Aorta (tissue), 5 donors: ENCODE measurements at regions not wholly inside any gene's neighbourhood (a gene's known extent, or its start where the extent isn't known, plus 50 kb on each side); places are given as distances from the start of the nearest gene placed in this dataset.
"Not testable (repeated sequence)": the region's sequence is repeated elsewhere in the genome, so short reads cannot be mapped to it uniquely, and the experiment has no call there.

Experiments used
- ATAC-seq: fragments of 200-7000 bp; cut with Tn5 transposase; one replicate; pipeline ENCODE4 v1.9.1; 2022; ENCODE audit warnings: moderate library complexity; ENCODE audit not compliant: low FRiP score
- DNase-seq, 2 donors: peaks; one replicate each; pipeline ENCODE4 v3.0.0-alpha.2; 2020
- H3K27ac ChIP-seq, 2 donors: one replicate each; pipeline ENCODE4 v1.5.1; 2013; ENCODE audit warnings: low read length in 2 of 2, mild to moderate bottlenecking in 2 of 2, moderate library complexity in 2 of 2, control low read depth in 1 of 2, inconsistent platforms in 1 of 2, low read depth in 1 of 2
- H3K27me3 ChIP-seq, 2 donors: one replicate each; pipeline ENCODE4 v1.6.1; 2013; ENCODE audit warnings: control low read depth in 1 of 2, low read length in 1 of 2, mild to moderate bottlenecking in 1 of 2, moderate library complexity in 1 of 2; ENCODE audit not compliant: insufficient read depth in 2 of 2, control insufficient read depth in 1 of 2
- H3K36me3 ChIP-seq, 2 donors: one replicate each; pipeline ENCODE4 v1.6.1; 2013; ENCODE audit warnings: control low read depth in 1 of 2, low read length in 1 of 2, mild to moderate bottlenecking in 1 of 2; ENCODE audit not compliant: insufficient read depth in 2 of 2, control insufficient read depth in 1 of 2
- H3K4me1 ChIP-seq, 2 donors: one replicate each; pipeline ENCODE4 v1.6.1; 2013; ENCODE audit warnings: low read length in 2 of 2, control low read depth in 1 of 2, mild to moderate bottlenecking in 1 of 2, moderate library complexity in 1 of 2; ENCODE audit not compliant: insufficient read depth in 2 of 2, control insufficient read depth in 1 of 2
- H3K4me3 ChIP-seq, 2 donors: one replicate each; pipeline ENCODE4 v1.5.1; 2013; ENCODE audit warnings: low read length in 2 of 2, control low read depth in 1 of 2, mild to moderate bottlenecking in 1 of 2
- H3K9me3 ChIP-seq: one replicate; pipeline ENCODE4 v1.6.1; 2013; ENCODE audit warnings: mild to moderate bottlenecking, low read length; ENCODE audit not compliant: control insufficient read depth
- WGBS, 2 donors: extraction: QIAGEN DNeasy Blood & Tissue Kit; methylation state at CpG; one replicate each; pipeline ENCODE4 v1.1.7; 2013; 5-methylcytosine and 5-hydroxymethylcytosine counted together
- intact Hi-C, 2 donors: fragments of 100-400 bp; cut with DNase I; formaldehyde crosslinking; loops; one replicate each; pipeline versions ENCODE4 v1.14.2 to v1.15.0; 2022
- donor health status: healthy with polysubstance abuse.
- donor health status: Bipolar disorder and iron deficiency.
- donor health status: DM: no; HTN: no; CAD: no.
- donor health status: DM: no; HTN: no; CAD: no.
- donor health status: DM: yes; HTN: yes; CAD: no.

- ATAC-seq, DNase-seq, intact Hi-C loops, H3K4me1 ChIP-seq, H3K36me3 ChIP-seq, H3K27ac ChIP-seq, H3K4me3 ChIP-seq, H3K9me3 ChIP-seq, H3K27me3 ChIP-seq: not testable (repeated sequence)
- WGBS, 2 donors, result no CpG with 5 or more reads among the region's 5 CpGs
Measured at GRCh38 chr1:120656116-120656515, 67.6 kb upstream of the NBPF26 start.

DNA sequence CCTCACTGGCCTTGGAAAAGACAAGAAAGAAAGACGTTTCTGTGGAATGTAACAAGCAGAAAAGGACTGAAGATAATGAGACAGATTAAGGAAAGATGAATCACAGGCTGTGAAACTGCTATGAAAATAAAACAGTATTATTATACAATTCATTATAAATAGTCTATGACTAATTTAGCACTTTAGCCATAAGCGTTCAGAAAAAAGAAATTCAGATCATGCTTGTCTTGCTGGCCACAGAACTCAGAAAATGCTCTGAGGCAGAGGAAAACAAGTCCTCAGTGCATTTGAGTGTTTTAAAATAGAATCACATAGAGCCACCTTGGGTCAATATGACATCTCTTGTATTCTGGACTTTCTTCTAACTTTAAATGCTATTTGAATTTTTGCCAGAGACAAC, 65.9 kb upstream of the NBPF26 start:
- H3K36me3 ChIP-seq, DNase-seq, H3K4me1 ChIP-seq, H3K4me3 ChIP-seq, H3K27me3 ChIP-seq, intact Hi-C loops, H3K9me3 ChIP-seq, H3K27ac ChIP-seq: not testable (repeated sequence)
- 0 to 17% methylated on average over 1 of the region's 2 CpGs for WGBS, 2 donors
- peak; percentile 84 for ATAC-seq

GRCh38 chr1:120658622-120659021, 65.1 kb upstream of the NBPF26 start:
- H3K27ac ChIP-seq, intact Hi-C loops, H3K4me1 ChIP-seq, H3K9me3 ChIP-seq, ATAC-seq, H3K4me3 ChIP-seq, H3K27me3 ChIP-seq, DNase-seq, H3K36me3 ChIP-seq: not testable (repeated sequence)

- DNase-seq, H3K27ac ChIP-seq, intact Hi-C loops, ATAC-seq, H3K36me3 ChIP-seq, H3K4me1 ChIP-seq, H3K4me3 ChIP-seq, H3K9me3 ChIP-seq, H3K27me3 ChIP-seq: not testable (repeated sequence)
- WGBS, 2 donors, result no CpG with 5 or more reads among the region's 2 CpGs
Measured at GRCh38 chr1:120659133-120659532, 64.6 kb upstream of the NBPF26 start.

GRCh38 chr1:120664376-120665249, 59.1 kb upstream of the NBPF26 start:
- intact Hi-C loops, H3K27ac ChIP-seq, H3K9me3 ChIP-seq, DNase-seq, H3K4me1 ChIP-seq, H3K36me3 ChIP-seq, H3K4me3 ChIP-seq, H3K27me3 ChIP-seq: not testable (repeated sequence)
- 8 to 12% methylated on average over 2 to 6 of the region's 22 CpGs for WGBS, 2 donors
- ATAC-seq, result peak; percentile 73

DNA sequence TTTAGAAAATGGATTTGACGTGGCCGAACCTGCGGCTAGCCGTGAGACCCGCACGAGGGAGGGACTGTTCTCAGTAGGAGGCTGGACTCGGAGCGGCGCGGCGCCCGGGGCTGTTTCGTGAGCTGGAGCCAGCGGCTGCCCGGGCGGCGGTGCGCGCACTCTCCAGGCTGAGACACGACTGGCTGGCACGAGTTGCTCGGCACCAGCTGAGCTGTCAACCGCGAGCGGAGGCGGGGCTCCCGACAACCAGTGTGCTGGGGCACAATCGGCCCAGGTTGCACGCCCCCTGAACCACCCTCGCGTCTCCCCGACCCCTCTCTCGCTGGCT, 58.5 kb upstream of the NBPF26 start:
- H3K27ac ChIP-seq, H3K36me3 ChIP-seq, H3K27me3 ChIP-seq, H3K4me1 ChIP-seq, H3K9me3 ChIP-seq, intact Hi-C loops, H3K4me3 ChIP-seq: not testable (repeated sequence)
- WGBS, 2 donors, result 0% methylated on average over 11 to 17 of the region's 33 CpGs
- DNase-seq (peak; percentile 50 to 68), ATAC-seq (peak; percentile 98)

DNA sequence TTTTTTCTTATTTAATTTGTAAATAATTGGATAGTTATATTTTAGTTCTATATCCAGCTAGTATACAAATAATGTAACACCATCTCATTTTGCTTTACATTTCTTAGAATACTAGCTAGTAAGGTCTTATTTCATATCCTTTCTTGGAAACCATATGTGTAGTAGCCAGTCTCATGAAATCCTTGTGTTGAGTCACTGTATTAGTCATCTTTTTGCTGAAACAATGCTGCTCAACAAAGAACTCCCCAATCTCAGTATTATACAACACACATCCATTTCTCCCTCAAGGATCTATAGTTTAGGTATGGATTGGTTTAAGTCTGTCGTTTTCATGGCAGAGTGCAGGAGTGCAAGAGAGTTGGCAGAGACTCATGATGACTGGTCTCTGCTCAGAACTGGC, 55.6 kb upstream of the NBPF26 start:
- no CpG with 5 or more reads among the region's 1 CpG for WGBS, 2 donors
- H3K4me3 ChIP-seq, H3K9me3 ChIP-seq, H3K27me3 ChIP-seq, DNase-seq, ATAC-seq, H3K27ac ChIP-seq, intact Hi-C loops, H3K36me3 ChIP-seq, H3K4me1 ChIP-seq: not testable (repeated sequence)
